ENCODE measurements at regions not wholly inside any gene's neighbourhood (a gene's known extent, or its start where the extent isn't known, plus 50 kb on each side); places are given as distances from the start of the nearest gene placed in this dataset.

- DNase-seq: no peak
Measured at GRCh38 chr2:239640676-239641578, 240.1 kb upstream of the HDAC4 start.

GRCh38 chr2:239640210-239640609 is 239.4 kb upstream of the HDAC4 start:
- no peak for DNase-seq

- no peak for DNase-seq
Measured at GRCh38 chr2:239639421-239640185, 238.8 kb upstream of the HDAC4 start.

DNA sequence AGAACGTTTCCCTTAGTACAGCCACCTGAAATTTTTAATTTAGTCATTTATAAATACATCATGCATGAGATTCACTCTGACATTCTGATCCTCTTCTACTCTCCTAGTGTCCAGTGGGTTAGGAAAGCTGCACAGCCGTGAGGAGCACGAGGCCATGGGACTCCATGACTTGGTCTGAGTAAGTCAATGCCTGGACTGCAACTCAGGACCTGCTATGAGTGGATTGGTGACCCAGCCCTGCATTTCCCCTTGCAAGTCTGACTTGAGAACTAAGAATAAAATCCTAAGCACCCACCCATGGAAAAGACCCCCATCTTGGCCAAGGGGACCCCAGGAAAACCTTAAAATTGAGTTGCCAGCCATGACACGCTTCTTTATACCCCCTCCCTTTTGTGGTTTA is 237.6 kb upstream of the HDAC4 start:
- DNase-seq: no peak

GRCh38 chr2:239636808-239637207 is 236.0 kb upstream of the HDAC4 start:
- DNase-seq: no peak

GRCh38 chr2:239634769-239635168 is 233.9 kb upstream of the HDAC4 start:
- DNase-seq: no peak

DNA sequence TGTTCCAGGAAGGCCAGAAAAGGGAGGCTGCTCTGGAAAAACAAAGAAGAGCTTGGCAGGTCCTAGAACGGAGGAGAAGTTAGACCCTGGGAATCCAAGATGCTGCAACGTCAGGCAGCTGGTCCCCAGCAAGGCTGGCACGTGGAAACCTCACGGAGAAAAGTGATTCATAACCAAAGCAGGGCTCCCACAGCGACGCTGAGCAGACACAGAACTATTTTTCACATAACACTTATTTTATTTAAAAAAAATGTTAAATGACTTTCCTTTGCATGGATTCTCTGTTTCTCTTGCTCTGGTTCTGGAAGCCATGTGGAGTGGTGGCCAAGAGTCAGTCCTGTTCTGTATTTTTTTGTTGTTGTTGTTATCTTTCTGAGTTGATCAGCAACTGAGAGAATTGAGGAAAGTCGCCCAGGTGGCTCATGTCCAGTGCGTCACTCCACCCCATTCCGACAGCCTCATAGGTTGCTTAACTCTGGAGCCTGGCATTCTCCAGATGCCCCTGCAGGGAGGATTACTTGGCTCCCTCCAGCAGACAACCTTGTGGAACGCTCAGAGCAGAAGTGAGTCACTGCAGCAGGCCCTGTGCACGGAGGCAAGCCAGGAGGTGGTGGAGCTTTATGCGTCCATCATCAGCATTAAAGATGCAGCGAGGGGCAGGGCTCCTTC is 229.9 kb upstream of the HDAC4 start:
- DNase-seq: no peak

GRCh38 chr2:239629926-239630617 is 229.3 kb upstream of the HDAC4 start:
- DNase-seq: no peak

GRCh38 chr2:239626961-239627592 is 226.3 kb upstream of the HDAC4 start:
- no peak for DNase-seq

GRCh38 chr2:239625971-239626734 is 225.3 kb upstream of the HDAC4 start:
- peak; percentile 34 for DNase-seq

DNA sequence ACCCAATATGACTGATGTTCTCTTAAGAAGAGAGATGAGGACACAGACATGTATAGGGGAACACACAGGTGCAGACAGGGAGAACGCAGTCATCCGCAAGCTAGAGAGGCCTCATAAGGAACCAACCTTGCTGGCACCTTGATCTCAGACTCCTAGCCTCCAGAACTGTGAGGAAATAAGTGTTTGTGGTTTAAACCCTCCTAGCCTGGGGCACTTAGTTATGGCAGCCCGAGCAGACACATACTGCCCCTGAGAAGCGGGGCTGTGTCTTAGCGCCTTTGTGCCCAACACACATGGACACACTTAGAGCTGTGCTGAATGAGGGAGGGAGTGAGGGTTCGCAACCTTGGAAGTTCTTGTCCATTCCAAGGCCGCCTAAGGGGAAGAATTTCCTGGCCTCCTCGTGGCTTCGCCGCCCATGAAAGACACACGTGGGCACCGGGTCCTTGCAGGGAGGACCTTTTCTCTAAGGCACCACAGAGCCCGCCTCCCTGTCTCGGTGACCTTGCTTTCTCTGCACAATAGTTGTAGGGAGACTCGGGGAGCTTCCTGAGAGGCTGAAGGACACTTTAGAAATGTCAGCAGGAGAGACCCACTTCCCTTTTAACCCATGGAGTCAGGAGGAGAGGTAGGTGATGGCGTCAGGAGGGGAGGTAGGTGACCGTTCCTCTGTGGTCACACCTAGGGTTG is 224.5 kb upstream of the HDAC4 start:
- DNase-seq: no peak

DNA sequence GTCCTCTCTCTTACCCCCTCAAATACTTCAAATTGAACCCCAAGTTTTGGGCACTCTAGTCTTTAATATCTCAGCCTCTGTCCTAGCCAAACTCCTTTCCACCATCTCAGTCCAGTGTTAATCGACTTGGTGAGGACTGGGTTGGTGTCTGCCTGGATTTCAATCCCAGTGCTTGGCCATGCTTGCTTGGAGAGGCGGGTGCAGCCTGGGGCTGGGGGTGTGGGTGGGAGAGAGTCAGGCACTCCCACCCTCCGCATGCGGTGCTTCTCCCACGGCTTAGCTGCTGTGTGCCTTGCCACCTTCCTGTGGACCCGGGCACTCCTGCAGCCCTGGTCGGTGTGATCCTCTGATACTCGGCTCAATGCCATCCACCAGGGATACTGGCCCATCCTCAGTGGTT is 220.8 kb upstream of the HDAC4 start:
- DNase-seq: no peak

DNA sequence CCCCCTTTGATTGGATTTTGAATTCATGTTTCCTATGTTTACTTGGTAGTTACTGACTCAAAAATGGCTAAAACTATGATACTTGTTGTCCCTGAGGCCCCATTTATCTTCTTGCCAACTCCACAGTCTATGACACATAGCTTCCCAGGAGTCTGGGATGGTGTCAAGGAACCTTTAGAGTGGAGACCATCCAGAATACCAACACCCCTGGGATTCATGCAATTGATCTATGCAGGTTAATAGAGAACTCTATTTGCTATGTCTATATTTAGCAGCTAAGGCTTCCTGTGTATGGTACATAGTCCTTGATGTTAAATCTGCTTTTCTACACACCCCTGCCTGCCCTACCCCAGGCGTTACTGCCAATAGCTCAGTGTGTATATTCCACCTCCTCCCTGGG is 218.5 kb upstream of the HDAC4 start:
- DNase-seq: no peak

DNA sequence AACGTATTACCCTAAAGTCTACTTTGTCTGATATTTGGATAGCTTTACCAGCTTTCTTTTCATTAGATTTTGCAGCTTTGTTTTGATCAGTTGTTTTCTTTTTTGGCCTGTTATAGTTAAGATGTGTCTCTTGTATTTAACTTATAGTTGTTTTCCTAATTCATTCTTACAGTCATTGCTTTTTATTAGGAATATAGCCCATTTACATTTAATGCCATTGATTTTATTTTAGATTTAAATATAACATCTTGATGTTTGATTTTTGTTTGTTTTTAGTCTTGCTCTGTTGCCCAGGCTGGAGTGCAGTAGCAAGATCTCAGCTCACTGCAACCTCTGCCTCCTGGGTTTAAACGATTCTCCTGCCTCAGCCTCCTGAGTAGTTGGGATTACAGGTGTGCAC is 215.9 kb upstream of the HDAC4 start:
- DNase-seq: no peak

GRCh38 chr2:239612133-239612532 is 211.3 kb upstream of the HDAC4 start:
- no peak for DNase-seq

- DNase-seq: no peak
Measured at GRCh38 chr2:239611222-239611795, 210.5 kb upstream of the HDAC4 start.

GRCh38 chr2:239610457-239611221 is 209.8 kb upstream of the HDAC4 start:
- no peak for DNase-seq

GRCh38 chr2:239609607-239610310 is 208.9 kb upstream of the HDAC4 start:
- peak; percentile 40 for DNase-seq

GRCh38 chr2:239609162-239609561 is 208.3 kb upstream of the HDAC4 start:
- no peak for DNase-seq

All from CD4-positive, alpha-beta T cell treated with Interleukin-10 for 1 hour (primary cell).